DND-41 (cell line): ENCODE measurements at regions not wholly inside any gene's neighbourhood (a gene's known extent, or its start where the extent isn't known, plus 50 kb on each side); places are given as distances from the start of the nearest gene placed in this dataset.

Source experiments
- ATAC-seq: fragments of 200-7000 bp; cut with Tn5 transposase; 3 replicates; pipeline ENCODE4 v1.9.1; 2021; ENCODE audit warnings: low read depth; ENCODE audit not compliant: insufficient read depth
- DNase-seq: peaks from one replicate; pipeline ENCODE4 v3.0.0-alpha.2; 2020
- H2AFZ ChIP-seq: 2 replicates; pipeline ENCODE4 v1.6.0; 2012; ENCODE audit warnings: low read depth, low read length
- H3K27ac ChIP-seq: 2 replicates; pipeline ENCODE4 v1.5.1; 2012; ENCODE audit warnings: low read length, inconsistent platforms
- H3K27me3 ChIP-seq: fragments of 200-600 bp; sonication (generic); 2 replicates; pipeline ENCODE4 v1.6.0; 2012; ENCODE audit warnings: low read length, mild to moderate bottlenecking, inconsistent platforms; ENCODE audit not compliant: insufficient read depth, poor library complexity
- H3K36me3 ChIP-seq: 2 replicates; pipeline ENCODE4 v1.5.1; 2012; ENCODE audit warnings: low read length, inconsistent platforms; ENCODE audit not compliant: insufficient read depth
- H3K4me1 ChIP-seq: 2 replicates; pipeline ENCODE4 v1.5.1; 2012; ENCODE audit warnings: mild to moderate bottlenecking, low read length; ENCODE audit not compliant: insufficient read depth
- H3K4me2 ChIP-seq: 2 replicates; pipeline ENCODE4 v1.6.0; 2012; ENCODE audit warnings: mild to moderate bottlenecking, moderate library complexity, low read length, inconsistent platforms; ENCODE audit not compliant: insufficient read depth
- H3K4me3 ChIP-seq, 2 experiments: fragments of 200-600 bp in 1 of 2; shearing (Covaris generic) in 1 of 2; 2 replicates each; pipeline ENCODE4 v1.5.1; 2012 to 2016; ENCODE audit warnings: inconsistent platforms in 2 of 2, low read length in 2 of 2, mild to moderate bottlenecking in 2 of 2, low read depth in 1 of 2, moderate library complexity in 1 of 2
- H3K79me2 ChIP-seq: 2 replicates; pipeline ENCODE4 v1.6.0; 2012; ENCODE audit warnings: low read length, inconsistent platforms; ENCODE audit not compliant: insufficient read depth
- H3K9ac ChIP-seq: 2 replicates; pipeline ENCODE4 v1.6.0; 2012; ENCODE audit warnings: low read depth, mild to moderate bottlenecking, inconsistent platforms, low read length, moderate library complexity
- H3K9me3 ChIP-seq: 2 replicates; pipeline ENCODE4 v1.5.1; 2012; ENCODE audit warnings: low read length, moderate library complexity, mild to moderate bottlenecking, inconsistent platforms; ENCODE audit not compliant: insufficient read depth, severe bottlenecking
- H4K20me1 ChIP-seq: 2 replicates; pipeline ENCODE4 v1.6.0; 2012; ENCODE audit warnings: low read length; ENCODE audit not compliant: insufficient read depth
- EZH2 ChIP-seq: IDR thresholded peaks from 3 replicates; pipeline ENCODE4 v1.6.1; 2012; ENCODE audit warnings: borderline replicate concordance, low read depth, mild to moderate bottlenecking, moderate library complexity, low read length, inconsistent platforms; ENCODE audit not compliant: severe bottlenecking
- TF ChIP-seq, protein P1 (sequence below): IDR thresholded peaks from 2 replicates; pipeline ENCODE4 v1.5.1; 2012; ENCODE audit warnings: borderline replicate concordance, low read length, moderate library complexity, mild to moderate bottlenecking; ENCODE audit not compliant: poor library complexity, severe bottlenecking; ENCODE audit errors: extremely low read depth

DNA sequence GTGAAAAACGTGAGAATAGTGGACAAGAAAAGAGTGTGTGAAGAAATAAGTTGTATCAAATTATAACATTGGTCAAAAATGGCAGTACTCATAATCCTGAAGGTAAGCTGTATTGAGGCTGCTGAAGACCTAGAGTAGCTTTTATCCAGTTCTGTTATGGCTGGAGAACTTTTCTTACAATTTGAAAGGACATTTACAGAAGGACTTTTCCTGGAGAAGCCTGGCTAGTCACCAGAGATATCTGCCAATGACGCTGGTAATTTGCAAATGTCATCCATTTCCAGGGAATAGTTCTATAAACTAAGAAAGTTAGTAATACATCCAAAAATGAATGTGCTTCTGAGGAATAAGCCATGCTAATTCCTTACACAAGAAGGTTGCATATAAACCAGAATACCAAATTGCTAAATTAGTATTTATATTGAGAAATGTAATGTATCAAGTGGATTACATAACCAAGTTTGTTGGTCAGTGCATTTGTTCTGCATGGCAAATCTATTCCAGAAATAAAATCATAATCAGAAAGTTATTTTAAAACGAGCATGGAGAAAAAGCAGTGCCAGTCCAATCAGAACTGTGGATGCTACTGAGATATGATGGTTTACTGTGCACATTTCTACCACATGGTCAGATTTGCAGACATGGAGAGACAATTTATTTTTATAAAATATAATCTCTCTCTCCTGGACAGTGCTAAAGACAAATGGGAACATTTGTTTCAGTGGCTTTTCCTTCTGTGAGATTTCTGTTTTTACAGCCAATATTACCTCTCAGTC, 743.7 kb upstream of the HS3ST1 start:
- Histone ChIP-seq H3K4me1 (no peaks in the 10 kb centered on the region), H3K9ac (no peak overlapping the region), H4K20me1 (no peaks in the 10 kb centered on the region), H3K27me3 (no peaks in the 10 kb centered on the region), H2AFZ (no peak overlapping the region), H3K9me3 (no peaks in the 10 kb centered on the region), H3K27ac (no peak overlapping the region), H3K36me3 (no peaks in the 10 kb centered on the region), H3K4me3 (no peak overlapping the region), H3K79me2 (no peaks in the 10 kb centered on the region), H3K4me2 (no peak overlapping the region)
- TF ChIP-seq, protein P1, sequence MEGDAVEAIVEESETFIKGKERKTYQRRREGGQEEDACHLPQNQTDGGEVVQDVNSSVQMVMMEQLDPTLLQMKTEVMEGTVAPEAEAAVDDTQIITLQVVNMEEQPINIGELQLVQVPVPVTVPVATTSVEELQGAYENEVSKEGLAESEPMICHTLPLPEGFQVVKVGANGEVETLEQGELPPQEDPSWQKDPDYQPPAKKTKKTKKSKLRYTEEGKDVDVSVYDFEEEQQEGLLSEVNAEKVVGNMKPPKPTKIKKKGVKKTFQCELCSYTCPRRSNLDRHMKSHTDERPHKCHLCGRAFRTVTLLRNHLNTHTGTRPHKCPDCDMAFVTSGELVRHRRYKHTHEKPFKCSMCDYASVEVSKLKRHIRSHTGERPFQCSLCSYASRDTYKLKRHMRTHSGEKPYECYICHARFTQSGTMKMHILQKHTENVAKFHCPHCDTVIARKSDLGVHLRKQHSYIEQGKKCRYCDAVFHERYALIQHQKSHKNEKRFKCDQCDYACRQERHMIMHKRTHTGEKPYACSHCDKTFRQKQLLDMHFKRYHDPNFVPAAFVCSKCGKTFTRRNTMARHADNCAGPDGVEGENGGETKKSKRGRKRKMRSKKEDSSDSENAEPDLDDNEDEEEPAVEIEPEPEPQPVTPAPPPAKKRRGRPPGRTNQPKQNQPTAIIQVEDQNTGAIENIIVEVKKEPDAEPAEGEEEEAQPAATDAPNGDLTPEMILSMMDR, result no peak
- TF ChIP-seq EZH2, result no peak
- DNase-seq (no peak), ATAC-seq (no peak)

DNA sequence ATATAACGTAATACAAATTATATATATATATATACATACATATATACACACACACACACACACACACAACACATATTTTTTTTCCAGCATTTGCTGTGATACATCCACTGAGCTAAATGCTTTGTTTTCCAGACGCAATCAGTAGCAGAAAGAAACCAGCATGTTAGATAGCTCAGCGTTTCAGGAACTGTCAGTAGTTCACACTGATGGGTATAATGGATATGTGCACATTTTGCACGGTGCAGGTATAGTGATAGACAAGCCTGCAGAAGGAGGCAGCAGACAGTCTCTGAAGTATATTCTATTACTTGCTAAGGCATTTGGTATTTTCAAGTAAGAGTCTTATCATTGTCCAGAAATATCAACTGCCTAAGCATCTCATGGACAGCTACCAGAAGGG, 741.6 kb upstream of the HS3ST1 start:
- TF ChIP-seq EZH2, result no peak
- TF ChIP-seq, protein P1, result no peak
- H3K4me2 ChIP-seq, result no peak overlapping the region
- no peaks in the 10 kb centered on the region for H4K20me1 ChIP-seq
- no peak for DNase-seq
- no peak overlapping the region for H3K9ac ChIP-seq
- H3K4me3 ChIP-seq, result no peak overlapping the region
- ATAC-seq, result no peak
- H3K79me2 ChIP-seq, result no peaks in the 10 kb centered on the region
- H3K36me3 ChIP-seq, result no peaks in the 10 kb centered on the region
- no peak overlapping the region for H2AFZ ChIP-seq
- no peak overlapping the region for H3K27ac ChIP-seq
- H3K9me3 ChIP-seq, result no peaks in the 10 kb centered on the region
- no peaks in the 10 kb centered on the region for H3K27me3 ChIP-seq
- no peaks in the 10 kb centered on the region for H3K4me1 ChIP-seq

DNA sequence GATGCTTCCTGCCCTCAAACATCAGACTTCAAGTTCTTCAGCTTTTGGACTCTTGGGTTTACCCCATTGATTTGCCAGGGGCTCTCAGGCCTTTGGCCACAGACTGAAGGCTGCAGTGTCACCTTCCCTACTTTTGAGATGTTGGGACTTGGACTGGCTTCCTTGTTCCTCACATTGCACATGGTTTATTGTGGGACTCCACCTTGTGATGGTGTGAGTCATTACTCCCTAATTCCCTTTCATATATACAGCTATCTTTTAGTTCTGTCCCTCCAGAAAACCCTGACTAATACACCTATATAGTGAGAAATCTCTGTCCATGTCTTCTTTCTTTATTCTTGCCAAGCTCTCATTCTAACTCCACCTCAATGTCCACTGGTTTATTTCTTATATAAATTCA, 736.9 kb upstream of the HS3ST1 start:
- Histone ChIP-seq H3K4me1 (no peaks in the 10 kb centered on the region), H3K79me2 (no peaks in the 10 kb centered on the region), H3K9ac (no peak overlapping the region), H3K4me3 (no peak overlapping the region), H3K9me3 (peaks cover 3% of the 10 kb centered on the region), H2AFZ (no peak overlapping the region), H3K27ac (no peak overlapping the region), H4K20me1 (no peaks in the 10 kb centered on the region), H3K4me2 (no peak overlapping the region), H3K27me3 (no peaks in the 10 kb centered on the region), H3K36me3 (no peaks in the 10 kb centered on the region)
- no peak for TF ChIP-seq EZH2
- TF ChIP-seq, protein P1, result no peak
- ATAC-seq, result no peak
- no peak for DNase-seq
